Gastroesophageal sphincter (tissue), 3 donors: ENCODE measurements at regions not wholly inside any gene's neighbourhood (a gene's known extent, or its start where the extent isn't known, plus 50 kb on each side); places are given as distances from the start of the nearest gene placed in this dataset.

ENCODE experiments used
- EP300 ChIP-seq: sonication (generic); formaldehyde crosslinking; IDR thresholded peaks from one replicate; pipeline ENCODE4 v1.6.1; 2017; ENCODE audit warnings: antibody characterized with exemption, mild to moderate bottlenecking
- POLR2A ChIP-seq, 2 donors: fragments of 450-650 bp; IDR thresholded peaks; one replicate each; pipeline ENCODE4 v1.6.1; 2017; ENCODE audit warnings: antibody characterized with exemption in 2 of 2, mild to moderate bottlenecking in 2 of 2, moderate library complexity in 1 of 2
- POLR2AphosphoS5 ChIP-seq: sonication (generic); formaldehyde crosslinking; IDR thresholded peaks from one replicate; pipeline ENCODE4 v1.6.1; 2017; ENCODE audit warnings: antibody characterized with exemption
- TF ChIP-seq, protein P1 (sequence below), 4 experiments: fragments of 200-600 bp in 2 of 4; fragments of 450-650 bp in 2 of 4; sonication (generic) in 1 of 4; IDR thresholded peaks; one replicate each; pipeline ENCODE4 v1.5.1; 2017 to 2019; ENCODE audit warnings: antibody characterized with exemption in 4 of 4, mild to moderate bottlenecking in 2 of 4, moderate library complexity in 2 of 4

- TF ChIP-seq, protein P1, sequence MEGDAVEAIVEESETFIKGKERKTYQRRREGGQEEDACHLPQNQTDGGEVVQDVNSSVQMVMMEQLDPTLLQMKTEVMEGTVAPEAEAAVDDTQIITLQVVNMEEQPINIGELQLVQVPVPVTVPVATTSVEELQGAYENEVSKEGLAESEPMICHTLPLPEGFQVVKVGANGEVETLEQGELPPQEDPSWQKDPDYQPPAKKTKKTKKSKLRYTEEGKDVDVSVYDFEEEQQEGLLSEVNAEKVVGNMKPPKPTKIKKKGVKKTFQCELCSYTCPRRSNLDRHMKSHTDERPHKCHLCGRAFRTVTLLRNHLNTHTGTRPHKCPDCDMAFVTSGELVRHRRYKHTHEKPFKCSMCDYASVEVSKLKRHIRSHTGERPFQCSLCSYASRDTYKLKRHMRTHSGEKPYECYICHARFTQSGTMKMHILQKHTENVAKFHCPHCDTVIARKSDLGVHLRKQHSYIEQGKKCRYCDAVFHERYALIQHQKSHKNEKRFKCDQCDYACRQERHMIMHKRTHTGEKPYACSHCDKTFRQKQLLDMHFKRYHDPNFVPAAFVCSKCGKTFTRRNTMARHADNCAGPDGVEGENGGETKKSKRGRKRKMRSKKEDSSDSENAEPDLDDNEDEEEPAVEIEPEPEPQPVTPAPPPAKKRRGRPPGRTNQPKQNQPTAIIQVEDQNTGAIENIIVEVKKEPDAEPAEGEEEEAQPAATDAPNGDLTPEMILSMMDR (IDR thresholded peaks at IDR 0.05), result no peak
- no peak for TF ChIP-seq POLR2A (IDR thresholded peaks at IDR 0.05)
- no peak for TF ChIP-seq EP300
- no peak for TF ChIP-seq POLR2AphosphoS5
Measured at GRCh38 chr6:19287928-19288327, 549.2 kb upstream of the ID4 start.
